Breast epithelium (tissue), 3 donors: ENCODE measurements at regions not wholly inside any gene's neighbourhood (a gene's known extent, or its start where the extent isn't known, plus 50 kb on each side); places are given as distances from the start of the nearest gene placed in this dataset.

ENCODE experiments used
- CTCF ChIP-seq, 3 donors: fragments of 450-650 bp; IDR thresholded peaks; one replicate each; pipeline ENCODE4 v1.5.1; 2016 to 2017; ENCODE audit warnings: antibody characterized with exemption in 3 of 3, mild to moderate bottlenecking in 3 of 3, moderate library complexity in 3 of 3
- POLR2A ChIP-seq: fragments of 450-650 bp; IDR thresholded peaks from one replicate; pipeline ENCODE4 v1.6.1; 2016; ENCODE audit warnings: antibody characterized with exemption, mild to moderate bottlenecking, moderate library complexity
- POLR2AphosphoS5 ChIP-seq, 3 donors: sonication (generic); formaldehyde crosslinking; IDR thresholded peaks; one replicate each; pipeline ENCODE4 v1.6.1; 2017; ENCODE audit warnings: antibody characterized with exemption in 3 of 3

- TF ChIP-seq CTCF (IDR thresholded peaks at IDR 0.05) (no peak), POLR2A (no peak), POLR2AphosphoS5 (IDR thresholded peaks at IDR 0.05) (no peak)
Measured at GRCh38 chr4:136283977-136284376, 1248.3 kb downstream of the PCDH18 start.
